Transverse colon (tissue), 4 donors: ENCODE measurements at regions not wholly inside any gene's neighbourhood (a gene's known extent, or its start where the extent isn't known, plus 50 kb on each side); places are given as distances from the start of the nearest gene placed in this dataset.

Source experiments
- DNase-seq: peaks from one replicate; pipeline ENCODE4 v3.0.0-alpha.2; 2019
- H3K27ac ChIP-seq, 4 donors: fragments of 200-600 bp; sonication (generic); 2 replicates each; pipeline ENCODE4 v1.5.1; 2016 to 2018; ENCODE audit warnings: inconsistent platforms in 4 of 4
- H3K27me3 ChIP-seq: fragments of 200-600 bp; sonication (generic); 2 replicates; pipeline ENCODE4 v1.5.1; 2017; ENCODE audit warnings: inconsistent platforms
- H3K36me3 ChIP-seq, 4 donors: fragments of 200-600 bp; sonication (generic); 2 replicates each; pipeline ENCODE4 v1.5.1; 2017 to 2019; ENCODE audit warnings: inconsistent platforms in 4 of 4
- H3K4me1 ChIP-seq, 4 donors: fragments of 200-600 bp; sonication (generic); 2 replicates each; pipeline ENCODE4 v1.5.1; 2017 to 2020; ENCODE audit warnings: inconsistent platforms in 4 of 4
- H3K4me3 ChIP-seq, 4 donors: fragments of 200-600 bp; sonication (generic); 1 replicate in 1 of 4; 2 replicates in 3 of 4; pipeline versions ENCODE4 v1.5.1 to v1.6.1; 2017 to 2019; ENCODE audit warnings: inconsistent platforms in 4 of 4
- H3K9me3 ChIP-seq, 2 donors: fragments of 200-600 bp; sonication (generic); 2 replicates each; pipeline ENCODE4 v1.5.1; 2017 to 2019; ENCODE audit warnings: inconsistent platforms in 2 of 2
- CTCF ChIP-seq, 5 experiments: fragments of 200-600 bp in 3 of 5; fragments of 450-650 bp in 2 of 5; sonication (generic) in 3 of 5; IDR thresholded peaks; 1 replicate in 2 of 5; 2 replicates in 3 of 5; pipeline ENCODE4 v1.5.1; 2016 to 2017; ENCODE audit warnings: antibody characterized with exemption in 5 of 5, inconsistent platforms in 3 of 5, mild to moderate bottlenecking in 2 of 5, moderate library complexity in 1 of 5
- EP300 ChIP-seq: sonication (generic); formaldehyde crosslinking; IDR thresholded peaks from one replicate; pipeline ENCODE4 v1.6.1; 2017; ENCODE audit warnings: antibody characterized with exemption, low read depth
- POLR2A ChIP-seq: fragments of 450-650 bp; IDR thresholded peaks from one replicate; pipeline ENCODE4 v1.6.1; 2016; ENCODE audit warnings: antibody characterized with exemption, mild to moderate bottlenecking, moderate library complexity
- POLR2AphosphoS5 ChIP-seq, 3 donors: sonication (generic); formaldehyde crosslinking; IDR thresholded peaks; one replicate each; pipeline ENCODE4 v1.6.1; 2016; ENCODE audit warnings: antibody characterized with exemption in 3 of 3
- WGBS, 2 donors: methylation state at CpG; one replicate each; pipeline ENCODE4 v1.1.5; 2018; ENCODE audit warnings: low coverage in 1 of 2; 5-methylcytosine and 5-hydroxymethylcytosine counted together
- in situ Hi-C, 4 donors: fragments of 200-750 bp; cut with MboI; loops; one replicate each; pipeline versions ENCODE4 v1.15.0 to v1.15.1; 2017; ENCODE audit warnings: low sequenced_read_pairs in 3 of 4, low pct_ligation_motif_present in 1 of 4, low pct_unique_long_range_greater_than_20kb in 1 of 4
- intact Hi-C: fragments of 100-400 bp; cut with DNase I; formaldehyde crosslinking; loops from one replicate; pipeline ENCODE4 v1.15.1; 2023; ENCODE audit warnings: low total_unique reads

GRCh38 chr6:153814136-153814535 lies 224.9 kb upstream of the OPRM1 start:
- TF ChIP-seq POLR2A (no peak), CTCF (IDR thresholded peaks at IDR 0.05) (no peak), EP300 (no peak), POLR2AphosphoS5 (IDR thresholded peaks at IDR 0.05) (no peak)
- Histone ChIP-seq H3K27me3 (no peaks in the 10 kb centered on the region), H3K9me3 (no peaks in the 10 kb centered on the region), H3K27ac (no peak overlapping the region), H3K4me3 (no peak overlapping the region), H3K4me1 (no peaks in the 10 kb centered on the region), H3K36me3 (no peaks in the 10 kb centered on the region)
- intact Hi-C loops, result no loop called here
- in situ Hi-C loops, result no loop called here
- DNase-seq, result no peak
- 27% methylated on average over 1 of the region's 1 CpG; no CpG with 5 or more reads in 1 of the 2 donors for WGBS, 2 donors

DNA sequence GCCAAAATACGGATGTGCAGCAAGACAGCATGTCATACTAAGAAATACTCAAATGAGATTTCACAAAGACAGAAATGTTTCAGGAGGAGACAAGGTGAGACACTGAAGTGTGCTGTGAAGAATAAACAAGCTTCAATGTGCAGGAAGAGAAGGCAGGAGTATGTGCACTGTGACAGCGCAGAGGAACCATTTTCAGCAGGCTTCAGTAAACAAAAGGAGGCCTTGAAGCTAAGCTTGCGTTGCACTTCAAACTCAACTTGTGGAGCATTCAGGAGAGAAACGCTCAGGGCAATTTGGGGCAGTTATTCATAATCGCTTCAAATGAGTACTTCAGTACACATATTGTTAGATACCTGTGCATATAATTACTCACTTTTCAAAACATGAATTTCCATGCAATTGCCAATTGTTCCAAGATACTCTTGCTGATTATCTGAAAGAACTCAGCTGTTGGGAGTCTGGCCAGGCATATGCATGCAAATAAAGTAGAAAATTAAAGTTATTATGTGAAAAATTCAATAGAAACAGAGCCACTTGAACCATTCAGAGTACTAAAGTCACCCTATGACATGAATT lies 234.2 kb upstream of the OPRM1 start:
- Histone ChIP-seq H3K36me3 (no peaks in the 10 kb centered on the region), H3K9me3 (no peaks in the 10 kb centered on the region), H3K27me3 (no peaks in the 10 kb centered on the region), H3K4me1 (no peaks in the 10 kb centered on the region), H3K27ac (no peak overlapping the region), H3K4me3 (no peak overlapping the region)
- intact Hi-C loops (no loop called here), in situ Hi-C loops (no loop called here)
- DNase-seq, result no peak
- 58% methylated on average over 5 of the region's 5 CpGs; no CpG with 5 or more reads in 1 of the 2 donors for WGBS, 2 donors
- no peak for TF ChIP-seq POLR2AphosphoS5 (IDR thresholded peaks at IDR 0.05)
- no peak for TF ChIP-seq CTCF (IDR thresholded peaks at IDR 0.05)
- no peak for TF ChIP-seq EP300
- no peak for TF ChIP-seq POLR2A

DNA sequence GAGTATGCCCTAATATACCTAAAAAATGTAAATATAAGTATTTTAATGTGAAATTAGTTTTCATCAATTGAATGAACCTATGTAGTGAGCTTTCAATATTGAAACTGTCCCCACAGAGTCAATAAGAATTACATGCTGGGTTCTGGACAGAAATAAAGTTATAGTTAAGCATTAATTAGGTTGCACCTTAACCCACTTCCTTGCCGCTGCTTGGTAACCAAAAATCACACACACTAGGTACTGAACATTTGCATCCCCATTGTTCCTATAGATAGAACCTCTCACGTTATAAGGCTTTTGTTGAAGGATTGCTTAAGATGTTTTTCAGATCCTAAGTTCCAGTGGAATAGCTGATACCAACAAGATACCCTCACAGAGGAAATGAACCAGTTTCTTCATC lies 237.1 kb upstream of the OPRM1 start:
- Histone ChIP-seq H3K4me1 (no peaks in the 10 kb centered on the region), H3K36me3 (no peaks in the 10 kb centered on the region), H3K27ac (no peak overlapping the region), H3K27me3 (no peaks in the 10 kb centered on the region), H3K4me3 (no peak overlapping the region), H3K9me3 (no peaks in the 10 kb centered on the region)
- DNase-seq, result no peak
- in situ Hi-C loops (no loop called here), intact Hi-C loops (no loop called here)
- TF ChIP-seq EP300 (no peak), POLR2AphosphoS5 (IDR thresholded peaks at IDR 0.05) (no peak), CTCF (IDR thresholded peaks at IDR 0.05) (no peak), POLR2A (no peak)
- 45 to 60% methylated on average over 2 of the region's 2 CpGs for WGBS, 2 donors

- no peaks in the 10 kb centered on the region for H3K9me3 ChIP-seq
- TF ChIP-seq POLR2AphosphoS5 (IDR thresholded peaks at IDR 0.05) (no peak), CTCF (IDR thresholded peaks at IDR 0.05) (no peak), EP300 (no peak), POLR2A (no peak)
- no peak overlapping the region for H3K4me3 ChIP-seq
- in situ Hi-C loops (no loop called here), intact Hi-C loops (no loop called here)
- no peaks in the 10 kb centered on the region for H3K27me3 ChIP-seq
- H3K36me3 ChIP-seq, result no peaks in the 10 kb centered on the region
- 67 to 77% methylated on average over 4 of the region's 4 CpGs for WGBS, 2 donors
- no peaks in the 10 kb centered on the region for H3K4me1 ChIP-seq
- no peak for DNase-seq
- H3K27ac ChIP-seq, result no peak overlapping the region
Observed at GRCh38 chr6:153800580-153801188, 238.4 kb upstream of the OPRM1 start.
